SU-DHL-6 (cell line): ENCODE measurements at regions not wholly inside any gene's neighbourhood (a gene's known extent, or its start where the extent isn't known, plus 50 kb on each side); places are given as distances from the start of the nearest gene placed in this dataset.

Experiments used
- H2AFZ ChIP-seq: fragments of 200-600 bp; sonication (generic); 2 replicates; pipeline ENCODE4 v1.6.1; 2014; ENCODE audit warnings: low read depth, mild to moderate bottlenecking, moderate library complexity, mixed read lengths, antibody characterized with exemption, low read length; ENCODE audit not compliant: severe bottlenecking
- H3F3A ChIP-seq: fragments of 200-600 bp; shearing (Covaris generic); 2 replicates; pipeline ENCODE4 v1.6.0; 2016; ENCODE audit warnings: antibody characterized with exemption, mild to moderate bottlenecking; ENCODE audit not compliant: insufficient read depth
- H3K27ac ChIP-seq: fragments of 200-600 bp; sonication (generic); 2 replicates; pipeline ENCODE4 v1.5.1; 2016; ENCODE audit warnings: low read depth, mild to moderate bottlenecking, low read length, moderate library complexity, mixed read lengths
- H3K27me3 ChIP-seq: fragments of 200-600 bp; sonication (generic), shearing (Covaris generic); 2 replicates; pipeline ENCODE4 v1.6.0; 2014; ENCODE audit warnings: mild to moderate bottlenecking, low read length
- H3K36me3 ChIP-seq: fragments of 200-600 bp; sonication (generic); 2 replicates; pipeline ENCODE4 v1.6.1; 2014; ENCODE audit warnings: mild to moderate bottlenecking, low read length, mixed read lengths
- H3K4me2 ChIP-seq: fragments of 300-600, 200-600 bp; shearing (Covaris generic), sonication (generic); 2 replicates; pipeline ENCODE4 v1.6.0; 2014; ENCODE audit warnings: low read length, low read depth, mild to moderate bottlenecking; ENCODE audit not compliant: poor library complexity, severe bottlenecking
- H3K4me3 ChIP-seq: fragments of 200-600 bp; sonication (generic); 2 replicates; pipeline ENCODE4 v1.5.1; 2014; ENCODE audit warnings: antibody characterized with exemption, low read length, mild to moderate bottlenecking, mixed read lengths; ENCODE audit not compliant: insufficient read depth, poor library complexity, severe bottlenecking
- H3K79me2 ChIP-seq: fragments of 200-600 bp; sonication (generic); 2 replicates; pipeline ENCODE4 v1.6.1; 2014; ENCODE audit warnings: mild to moderate bottlenecking, low read length, moderate library complexity; ENCODE audit not compliant: insufficient read depth
- H3K9ac ChIP-seq: fragments of 200-600 bp; sonication (generic); 2 replicates; pipeline ENCODE4 v1.7.0; 2014; ENCODE audit warnings: mild to moderate bottlenecking, low read length
- H3K9me2 ChIP-seq: fragments of 200-600 bp; sonication (generic); replicated peaks from 2 replicates; pipeline ENCODE4 v1.6.1; 2014; ENCODE audit warnings: low read length; ENCODE audit not compliant: insufficient read depth
- H3K9me3 ChIP-seq: fragments of 200-600 bp; sonication (generic); 2 replicates; pipeline ENCODE4 v1.6.1; 2014; ENCODE audit warnings: low read length, mixed read lengths; ENCODE audit not compliant: insufficient read depth
- H4K20me1 ChIP-seq: fragments of 200-600 bp; sonication (generic); 2 replicates; pipeline ENCODE4 v1.6.1; 2014; ENCODE audit warnings: low read depth, mild to moderate bottlenecking, antibody characterized with exemption, low read length, moderate library complexity, mixed read lengths
- EZH2phosphoT487 ChIP-seq: fragments of 200-600 bp; sonication (generic), shearing (Covaris generic); conservative IDR thresholded peaks from 2 replicates; pipeline ENCODE4 v1.6.1; 2018; ENCODE audit warnings: mild to moderate bottlenecking, antibody characterized with exemption, low read length, moderate library complexity, mixed read lengths
- TF ChIP-seq, protein P1 (sequence below): fragments of 200-600 bp; sonication (generic); IDR thresholded peaks from one replicate; pipeline ENCODE4 v1.5.1; 2017; ENCODE audit warnings: antibody characterized with exemption, mild to moderate bottlenecking, low read length, moderate library complexity; ENCODE audit not compliant: insufficient read depth, poor library complexity, severe bottlenecking

DNA sequence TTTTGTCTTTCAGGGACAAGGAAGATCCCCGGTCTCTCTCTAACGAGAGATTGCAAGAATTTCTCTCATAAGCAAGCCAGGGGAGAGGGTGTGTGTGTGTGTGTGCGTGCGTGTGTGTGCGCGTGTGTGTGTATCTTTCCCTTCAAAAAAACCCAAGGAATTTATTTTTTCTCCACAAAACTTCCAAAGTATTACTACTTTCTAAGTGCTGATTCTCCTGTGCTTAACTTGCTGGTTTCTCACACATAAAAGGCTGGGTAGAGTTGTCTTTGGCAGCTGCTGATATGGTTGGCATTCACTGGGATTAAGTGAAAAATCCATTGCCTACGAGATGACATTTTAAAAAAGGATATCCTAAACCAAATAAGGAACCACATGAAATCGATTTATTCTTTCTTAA, 435.7 kb downstream of the RAPGEF2 start:
- Histone ChIP-seq H3K4me2 (no peak overlapping the region), H3K9me3 (no peaks in the 10 kb centered on the region), H3K27ac (no peak overlapping the region), H3K36me3 (no peaks in the 10 kb centered on the region), H4K20me1 (no peaks in the 10 kb centered on the region), H3K9ac (no peak overlapping the region), H3K9me2 (no peaks in the 10 kb centered on the region), H3K27me3 (no peaks in the 10 kb centered on the region), H3K79me2 (no peaks in the 10 kb centered on the region), H2AFZ (no peak overlapping the region), H3K4me3 (no peak overlapping the region), H3F3A (no peaks in the 10 kb centered on the region)
- TF ChIP-seq, protein P1, sequence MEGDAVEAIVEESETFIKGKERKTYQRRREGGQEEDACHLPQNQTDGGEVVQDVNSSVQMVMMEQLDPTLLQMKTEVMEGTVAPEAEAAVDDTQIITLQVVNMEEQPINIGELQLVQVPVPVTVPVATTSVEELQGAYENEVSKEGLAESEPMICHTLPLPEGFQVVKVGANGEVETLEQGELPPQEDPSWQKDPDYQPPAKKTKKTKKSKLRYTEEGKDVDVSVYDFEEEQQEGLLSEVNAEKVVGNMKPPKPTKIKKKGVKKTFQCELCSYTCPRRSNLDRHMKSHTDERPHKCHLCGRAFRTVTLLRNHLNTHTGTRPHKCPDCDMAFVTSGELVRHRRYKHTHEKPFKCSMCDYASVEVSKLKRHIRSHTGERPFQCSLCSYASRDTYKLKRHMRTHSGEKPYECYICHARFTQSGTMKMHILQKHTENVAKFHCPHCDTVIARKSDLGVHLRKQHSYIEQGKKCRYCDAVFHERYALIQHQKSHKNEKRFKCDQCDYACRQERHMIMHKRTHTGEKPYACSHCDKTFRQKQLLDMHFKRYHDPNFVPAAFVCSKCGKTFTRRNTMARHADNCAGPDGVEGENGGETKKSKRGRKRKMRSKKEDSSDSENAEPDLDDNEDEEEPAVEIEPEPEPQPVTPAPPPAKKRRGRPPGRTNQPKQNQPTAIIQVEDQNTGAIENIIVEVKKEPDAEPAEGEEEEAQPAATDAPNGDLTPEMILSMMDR: no peak
- TF ChIP-seq EZH2phosphoT487: no peak

DNA sequence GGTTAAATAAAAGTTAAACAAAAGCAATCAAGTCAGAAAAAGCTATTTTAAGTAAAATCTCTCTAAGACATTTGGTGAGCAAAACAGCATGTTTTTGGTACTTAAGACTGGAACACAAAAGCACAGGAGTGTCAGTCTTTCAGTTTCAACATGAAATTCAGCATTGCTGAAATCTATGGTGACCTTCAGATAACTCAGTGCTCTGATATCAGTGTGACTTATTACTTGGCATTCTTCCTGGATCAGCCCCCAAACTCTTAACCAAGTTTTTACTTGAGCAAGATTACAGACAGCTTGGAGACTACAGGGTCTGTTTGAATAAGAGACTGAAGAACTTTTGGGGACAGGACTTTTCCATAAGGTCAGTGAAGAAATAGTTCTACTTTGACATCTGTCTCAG, 437.2 kb downstream of the RAPGEF2 start:
- Histone ChIP-seq H3K27me3 (no peaks in the 10 kb centered on the region), H3K4me3 (no peak overlapping the region), H3K79me2 (no peaks in the 10 kb centered on the region), H3K27ac (no peak overlapping the region), H3K36me3 (no peaks in the 10 kb centered on the region), H4K20me1 (no peaks in the 10 kb centered on the region), H3F3A (no peaks in the 10 kb centered on the region), H2AFZ (no peak overlapping the region), H3K9me3 (no peaks in the 10 kb centered on the region), H3K9ac (no peak overlapping the region), H3K4me2 (no peak overlapping the region), H3K9me2 (no peaks in the 10 kb centered on the region)
- TF ChIP-seq EZH2phosphoT487: no peak
- TF ChIP-seq, protein P1: no peak

GRCh38 chr4:159540501-159540900, 437.6 kb downstream of the RAPGEF2 start:
- Histone ChIP-seq H3K79me2 (no peaks in the 10 kb centered on the region), H3K27me3 (no peaks in the 10 kb centered on the region), H3K36me3 (no peaks in the 10 kb centered on the region), H3K27ac (no peak overlapping the region), H3K9ac (no peak overlapping the region), H4K20me1 (no peaks in the 10 kb centered on the region), H2AFZ (no peak overlapping the region), H3K9me2 (no peaks in the 10 kb centered on the region), H3K9me3 (no peaks in the 10 kb centered on the region), H3K4me2 (no peak overlapping the region), H3K4me3 (no peak overlapping the region), H3F3A (no peaks in the 10 kb centered on the region)
- TF ChIP-seq, protein P1: no peak
- no peak for TF ChIP-seq EZH2phosphoT487
